Motor neuron (in vitro differentiated cells): ENCODE measurements at regions not wholly inside any gene's neighbourhood (a gene's known extent, or its start where the extent isn't known, plus 50 kb on each side); places are given as distances from the start of the nearest gene placed in this dataset.
"Not testable (repeated sequence)": the region's sequence is repeated elsewhere in the genome, so short reads cannot be mapped to it uniquely, and the experiment has no call there.

Source experiments
- ATAC-seq, 8 experiments: fragments of 200-7000 bp; cut with Tn5 transposase; replicated peaks in 6 of 8; 2 replicates each; pipeline ENCODE4 v1.8.0; 2021; ENCODE audit warnings: mild to moderate bottlenecking in 8 of 8, moderate library complexity in 8 of 8
- H3K27ac ChIP-seq, 2 donors: fragments of 250-450 bp; sonication (Bioruptor Pico); 2 replicates each; pipeline ENCODE4 v1.9.0; 2021; ENCODE audit warnings: antibody characterized with exemption in 2 of 2, mild to moderate bottlenecking in 2 of 2, moderate library complexity in 1 of 2
- H3K4me1 ChIP-seq, 2 donors: fragments of 250-450 bp; sonication (Bioruptor Pico); replicated peaks in 1 of 2; 2 replicates each; pipeline ENCODE4 v1.6.1; 2021; ENCODE audit warnings: antibody characterized with exemption in 2 of 2, mild to moderate bottlenecking in 2 of 2, moderate library complexity in 1 of 2
- H3K4me3 ChIP-seq, 5 donors: fragments of 250-450 bp; sonication (Bioruptor Pico); 2 replicates each; pipeline ENCODE4 v1.9.0; 2021; ENCODE audit warnings: antibody characterized with exemption in 5 of 5, mild to moderate bottlenecking in 5 of 5, moderate library complexity in 4 of 5
- WGBS, 10 experiments: fragments of 450-650 bp; shearing (Covaris generic); methylation state at CpG; one replicate each; pipeline ENCODE4 v1.0.0; 2022; 5-methylcytosine and 5-hydroxymethylcytosine counted together
- in situ Hi-C, 9 experiments: fragments of 400-800 bp; cut with MboI; loops; one replicate each; pipeline ENCODE4 v1.15.0; 2021; ENCODE audit warnings: low sequenced_read_pairs in 9 of 9, low pct_unique_long_range_greater_than_20kb in 2 of 9; ENCODE audit not compliant: unreplicated experiment in 9 of 9

DNA sequence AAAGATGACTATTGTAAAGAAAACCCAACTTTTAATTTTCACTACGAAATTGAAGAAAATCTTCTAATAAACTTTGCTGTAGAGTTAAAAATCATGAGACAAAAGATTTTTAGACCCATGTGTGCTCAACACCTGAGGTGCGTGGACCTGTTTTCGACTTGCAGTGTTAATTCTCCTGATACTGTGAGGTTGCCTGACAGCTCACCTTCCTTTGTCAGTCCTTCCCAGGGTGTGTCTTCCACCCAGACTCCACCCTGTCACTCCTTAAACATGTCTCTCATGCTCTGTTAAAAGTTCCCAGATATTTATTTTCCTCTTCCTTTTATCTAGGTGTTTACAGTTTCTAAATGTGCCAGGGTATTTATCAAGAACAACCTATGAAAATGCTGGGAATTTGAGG, 151.3 kb upstream of the NT5E start:
- in situ Hi-C loops = no loop called here
- Histone ChIP-seq H3K4me1 (no peaks in the 10 kb centered on the region), H3K4me3 (no peak overlapping the region), H3K27ac (no peak overlapping the region)
- ATAC-seq = no peak
- 14 to 83% (median 52%) methylated on average over 1 to 3 of the region's 3 CpGs; no CpG with 5 or more reads in 1 of the 10 experiments for WGBS, 10 experiments

DNA sequence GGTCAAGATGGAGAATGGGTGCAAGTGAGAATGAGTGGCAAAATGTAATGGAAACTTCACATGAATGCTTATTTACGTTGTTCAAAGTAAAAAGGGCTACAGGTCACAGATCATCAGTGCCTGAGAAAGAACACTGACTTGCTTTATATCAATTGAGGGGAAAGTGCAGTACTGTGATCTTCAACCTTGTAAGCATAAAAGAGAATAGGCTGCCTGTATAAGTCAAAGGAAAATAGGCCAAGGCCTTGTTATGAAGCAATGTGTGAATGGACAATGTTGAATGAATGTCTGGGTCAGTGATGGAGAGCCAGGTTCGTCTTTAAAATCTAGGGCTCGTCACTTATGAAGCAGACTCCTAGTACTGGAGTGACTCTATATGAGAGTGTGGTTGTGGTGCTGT, 158.6 kb upstream of the NT5E start:
- WGBS, 10 experiments = 63 to 89% (median 75%) methylated on average over 2 to 3 of the region's 3 CpGs; no CpG with 5 or more reads in 3 of the 10 experiments
- no peak for ATAC-seq
- H3K27ac ChIP-seq = no peak overlapping the region

GRCh38 chr6:85287654-85288053, 162.2 kb upstream of the NT5E start:
- WGBS, 10 experiments = 0 to 100% (median 78%) methylated on average over 1 to 6 of the region's 9 CpGs; no CpG with 5 or more reads in 5 of the 10 experiments
- no peak overlapping the region for H3K27ac ChIP-seq
- no peak overlapping the region for H3K4me3 ChIP-seq
- in situ Hi-C loops = no loop called here
- no peaks in the 10 kb centered on the region for H3K4me1 ChIP-seq
- no peak for ATAC-seq

More for the DNA sequence above, 158.6 kb upstream of the NT5E start:
- in situ Hi-C loops = no loop called here
- no peaks in the 10 kb centered on the region for H3K4me1 ChIP-seq
- H3K4me3 ChIP-seq = no peak overlapping the region

GRCh38 chr6:85287158-85287557, 162.7 kb upstream of the NT5E start:
- in situ Hi-C loops = no loop called here
- Histone ChIP-seq H3K4me1 (no peaks in the 10 kb centered on the region), H3K4me3 (no peak overlapping the region), H3K27ac (no peak overlapping the region)
- WGBS, 10 experiments = 0 to 75% (median 47%) methylated on average over 1 to 3 of the region's 3 CpGs; no CpG with 5 or more reads in 2 of the 10 experiments
- no peak for ATAC-seq

GRCh38 chr6:85286507-85286906, 163.4 kb upstream of the NT5E start:
- H3K4me1 ChIP-seq, ATAC-seq, H3K27ac ChIP-seq, in situ Hi-C loops, H3K4me3 ChIP-seq: not testable (repeated sequence)

DNA sequence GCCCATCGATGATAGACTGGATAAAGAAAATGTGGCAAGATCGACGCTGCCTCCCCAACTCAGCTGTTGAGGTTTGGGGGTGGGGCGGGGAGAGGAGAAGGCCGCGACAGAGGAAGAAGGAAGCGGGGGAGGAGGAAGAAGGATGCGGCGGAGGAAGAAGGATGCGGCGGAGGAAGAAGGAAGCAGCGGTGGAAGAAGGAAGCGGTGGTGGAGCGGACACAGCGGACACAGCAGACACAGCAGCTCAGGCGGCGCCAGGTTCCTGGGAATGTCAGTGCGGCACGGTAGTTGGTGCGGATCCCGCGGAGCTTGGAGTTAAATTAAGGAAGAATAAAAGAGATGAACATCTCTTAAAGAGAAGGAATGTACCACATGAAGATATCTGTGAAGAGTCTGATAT, 163.9 kb upstream of the NT5E start:
- no peak overlapping the region for H3K27ac ChIP-seq
- in situ Hi-C loops = no loop called here
- WGBS, 10 experiments = 95 to 100% (median 100%) methylated on average over 6 to 8 of the region's 22 CpGs; no CpG with 5 or more reads in 6 of the 10 experiments

DNA sequence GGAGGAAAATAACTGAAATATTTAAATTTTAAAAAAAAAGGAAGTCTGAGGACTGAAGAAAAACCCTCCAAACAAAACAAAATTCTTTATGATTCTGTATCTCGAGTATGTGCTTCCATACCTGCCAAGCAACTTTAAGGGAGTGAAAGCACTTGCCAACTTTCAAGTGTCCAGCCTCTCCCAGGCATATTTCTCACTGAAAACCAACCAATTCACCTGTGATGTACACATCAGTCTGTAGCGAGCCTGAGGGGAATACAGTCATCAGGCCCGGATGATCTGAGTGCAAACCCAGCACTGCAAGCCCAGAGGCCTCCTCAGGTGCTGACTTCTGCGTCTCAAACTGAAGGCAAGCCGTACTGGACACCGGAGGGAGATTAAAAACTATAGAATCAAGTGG, 164.8 kb upstream of the NT5E start:
- in situ Hi-C loops = no loop called here
- Histone ChIP-seq H3K27ac (no peak overlapping the region), H3K4me3 (no peak overlapping the region), H3K4me1 (no peaks in the 10 kb centered on the region)
- ATAC-seq = no peak
- WGBS, 10 experiments = 33 to 81% (median 70%) methylated on average over 1 to 6 of the region's 6 CpGs; no CpG with 5 or more reads in 2 of the 10 experiments

More for the DNA sequence above, 163.9 kb upstream of the NT5E start:
- ATAC-seq = no peak
- no peak overlapping the region for H3K4me3 ChIP-seq
- no peaks in the 10 kb centered on the region for H3K4me1 ChIP-seq

GRCh38 chr6:85283436-85283835, 166.4 kb upstream of the NT5E start:
- 25 to 100% (median 80%) methylated on average over 1 to 3 of the region's 3 CpGs; no CpG with 5 or more reads in 1 of the 10 experiments for WGBS, 10 experiments
- Histone ChIP-seq H3K4me1 (no peaks in the 10 kb centered on the region), H3K27ac (no peak overlapping the region), H3K4me3 (no peak overlapping the region)
- in situ Hi-C loops = no loop called here
- ATAC-seq = no peak

DNA sequence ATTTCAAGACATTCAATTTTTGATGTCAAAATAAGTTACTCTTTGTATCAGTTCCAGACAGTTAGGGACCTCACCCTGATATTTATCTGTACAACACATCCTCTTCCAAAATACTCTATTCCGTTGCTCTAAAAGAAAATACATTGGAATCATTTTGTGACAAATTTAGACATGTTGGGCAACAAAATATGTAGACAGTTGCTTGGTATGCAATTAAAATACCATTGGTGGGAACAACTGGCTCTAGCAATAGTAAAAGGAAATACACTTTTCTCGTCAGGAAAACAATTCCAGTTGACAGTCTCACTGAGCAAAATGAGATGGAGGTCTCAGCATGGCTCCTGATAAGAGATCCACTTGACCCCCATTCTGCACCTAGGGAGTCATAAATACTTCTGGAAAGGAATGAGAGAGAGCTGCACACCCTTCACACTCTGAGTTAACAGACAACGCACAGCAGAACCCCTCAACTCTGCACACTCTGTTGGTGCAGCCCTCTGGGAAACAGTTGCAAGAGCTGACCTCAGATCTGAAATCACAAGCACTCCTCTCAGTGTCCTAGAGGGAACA, 171.3 kb upstream of the NT5E start:
- 14 to 88% (median 55%) methylated on average over 1 to 3 of the region's 3 CpGs for WGBS, 10 experiments
- H3K4me1 ChIP-seq = no peaks in the 10 kb centered on the region
- H3K4me3 ChIP-seq = no peak overlapping the region
- in situ Hi-C loops = no loop called here
- no peak for ATAC-seq
- no peak overlapping the region for H3K27ac ChIP-seq

DNA sequence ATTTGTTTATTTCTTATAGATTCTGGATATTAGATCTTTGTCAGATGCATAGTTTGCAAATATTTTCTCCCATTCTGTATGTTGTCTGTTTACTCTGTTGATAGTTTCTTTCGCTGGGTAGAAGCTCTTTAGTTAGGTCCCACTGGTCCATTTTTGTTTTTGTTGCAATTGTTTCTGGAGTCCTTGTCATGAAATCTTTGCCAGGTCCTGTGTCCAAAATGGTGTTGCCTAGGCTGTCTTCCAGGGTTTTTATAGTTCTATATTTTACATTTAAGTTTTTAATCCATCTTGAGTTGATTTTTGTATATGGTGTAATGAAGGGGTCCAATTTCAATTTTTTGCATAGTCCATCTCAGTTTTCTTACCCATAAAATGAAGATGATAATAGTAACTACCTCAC, 173.9 kb upstream of the NT5E start:
- in situ Hi-C loops, ATAC-seq, H3K4me3 ChIP-seq, H3K27ac ChIP-seq, H3K4me1 ChIP-seq: not testable (repeated sequence)
- whole genome bisulfite sequencing, 10 experiments = 73 to 100% (median 93%) methylated on average over 1 of the region's 1 CpG

- no peak overlapping the region for H3K4me3 ChIP-seq
- ATAC-seq = no peak
- no peaks in the 10 kb centered on the region for H3K4me1 ChIP-seq
- no peak overlapping the region for H3K27ac ChIP-seq
- 53 to 96% (median 63%) methylated on average over 3 to 6 of the region's 6 CpGs for WGBS, 10 experiments
- in situ Hi-C loops = no loop called here
Measured at GRCh38 chr6:85275338-85275985, 174.4 kb upstream of the NT5E start.

DNA sequence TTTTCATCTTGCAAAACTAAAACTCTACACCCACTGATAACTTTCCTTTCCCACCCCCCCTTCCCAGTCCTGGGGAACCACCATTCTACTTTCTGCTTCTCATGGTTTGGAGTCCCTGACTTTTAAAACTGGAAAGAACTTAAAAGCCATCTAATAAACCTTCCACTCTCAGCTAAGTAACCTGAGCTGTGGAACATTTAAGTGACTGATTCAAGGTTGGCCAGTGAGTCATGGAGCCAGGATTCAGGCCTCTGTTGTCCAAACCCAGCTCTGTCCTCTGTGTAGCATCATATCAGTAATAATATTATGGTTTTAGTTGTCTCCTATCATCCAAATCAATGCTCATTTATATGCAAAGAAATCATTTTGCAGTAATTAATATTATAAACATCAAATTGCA, 176.0 kb upstream of the NT5E start:
- H3K4me1 ChIP-seq = no peaks in the 10 kb centered on the region
- H3K27ac ChIP-seq = no peak overlapping the region
- in situ Hi-C loops = no loop called here
- ATAC-seq = peak in 2 of 8 experiments; percentile 36 to 73
- no peak overlapping the region for H3K4me3 ChIP-seq

GRCh38 chr6:85273046-85273445, 176.8 kb upstream of the NT5E start:
- WGBS, 10 experiments = 0 to 89% (median 20%) methylated on average over 1 to 4 of the region's 4 CpGs; no CpG with 5 or more reads in 7 of the 10 experiments
- ATAC-seq = peak in 3 of 8 experiments; percentile 67 to 82 (median 69)
- in situ Hi-C loops = no loop called here
- no peaks in the 10 kb centered on the region for H3K4me1 ChIP-seq
- no peak overlapping the region for H3K27ac ChIP-seq
- no peak overlapping the region for H3K4me3 ChIP-seq

- in situ Hi-C loops = no loop called here
- ATAC-seq = peak in 3 of 8 experiments; percentile 49 to 68 (median 55)
Measured at GRCh38 chr6:85272592-85272991, 177.3 kb upstream of the NT5E start.

More at GRCh38 chr6:85272592-85272991, 177.3 kb upstream of the NT5E start:
- H3K27ac ChIP-seq = no peak overlapping the region
- WGBS, 10 experiments = 0 to 92% (median 48%) methylated on average over 1 to 2 of the region's 3 CpGs; no CpG with 5 or more reads in 7 of the 10 experiments
- H3K4me3 ChIP-seq = no peak overlapping the region
- H3K4me1 ChIP-seq = no peaks in the 10 kb centered on the region
